Calu3 (cell line): ENCODE measurements at regions not wholly inside any gene's neighbourhood (a gene's known extent, or its start where the extent isn't known, plus 50 kb on each side); places are given as distances from the start of the nearest gene placed in this dataset.

Experiments used
- BruUV-seq: library from RNA; stranded (reverse); fragments of 400-500 nt; replicated peaks from 2 replicates; lab custom pipeline; 2021; lab: Mats Ljungman, UMichigan
- CTCF ChIA-PET: fragments of 300-600 bp; sonication (Branson Sonifier 250); formaldehyde crosslinking; loops from one replicate; lab custom pipeline; 2022; ENCODE audit warnings: antibody characterized with exemption; lab: Charles Lee
- DNase-seq: peaks from one replicate; pipeline ENCODE4 v3.0.0; 2022
- H3K27ac Mint-ChIP-seq: one replicate; pipeline ENCODE4 v1.8.0; 2022; ENCODE audit warnings: mixed read lengths; ENCODE audit not compliant: unreplicated experiment
- H3K27me3 Mint-ChIP-seq: one replicate; pipeline ENCODE4 v1.8.0; 2022; ENCODE audit warnings: mixed read lengths; ENCODE audit not compliant: unreplicated experiment
- H3K36me3 Mint-ChIP-seq: one replicate; pipeline ENCODE4 v1.8.0; 2022; ENCODE audit warnings: mild to moderate bottlenecking, moderate library complexity, mixed read lengths; ENCODE audit not compliant: insufficient read depth, unreplicated experiment
- H3K4me1 Mint-ChIP-seq: one replicate; pipeline ENCODE4 v1.8.0; 2022; ENCODE audit warnings: mild to moderate bottlenecking, low read depth, mixed read lengths; ENCODE audit not compliant: unreplicated experiment
- H3K4me3 Mint-ChIP-seq: one replicate; pipeline ENCODE4 v1.8.0; 2022; ENCODE audit warnings: mild to moderate bottlenecking, low read depth, moderate library complexity, mixed read lengths; ENCODE audit not compliant: unreplicated experiment
- H3K9me3 Mint-ChIP-seq: one replicate; pipeline ENCODE4 v1.8.0; 2022; ENCODE audit warnings: low read depth, mixed read lengths; ENCODE audit not compliant: unreplicated experiment
- CTCF ChIP-seq: fragments of 200-600 bp; IDR thresholded peaks from one replicate; pipeline ENCODE4 v1.8.0; 2022; ENCODE audit warnings: antibody characterized with exemption; ENCODE audit not compliant: unreplicated experiment
- intact Hi-C: fragments of 100-400 bp; cut with micrococcal nuclease; formaldehyde crosslinking; loops from one replicate; pipeline ENCODE4 v1.10.0; 2022; ENCODE audit not compliant: unreplicated experiment

GRCh38 chr11:82462608-82463242 is 270.9 kb downstream of the FAM181B start:
- BruUV-seq, result no TSS peak
- CTCF ChIA-PET, result no interaction called here
- H3K27ac Mint-ChIP-seq, result no peak overlapping the region

DNA sequence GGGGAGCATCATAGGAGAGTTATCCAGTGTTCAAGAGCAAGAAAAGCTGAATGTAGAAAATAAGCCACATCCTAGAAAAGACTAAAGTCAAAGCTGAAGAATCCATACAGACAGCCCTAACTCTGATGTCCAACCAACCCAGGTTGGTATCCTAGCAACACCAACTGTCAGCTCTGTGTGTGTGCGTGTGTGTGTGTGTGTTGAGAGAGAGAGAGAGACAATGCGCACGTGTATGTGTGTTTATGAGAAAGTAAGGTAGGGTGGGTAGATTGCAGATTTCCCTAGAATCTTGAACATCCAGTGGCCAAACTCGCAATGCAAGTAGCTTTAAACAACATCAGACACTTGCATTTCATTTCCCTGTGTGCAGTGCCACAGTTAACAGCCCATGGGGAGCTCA is 274.9 kb downstream of the FAM181B start:
- Mint-ChIP-seq H3K27ac (no peak overlapping the region), H3K27me3 (no peaks in the 10 kb centered on the region), H3K4me1 (no peaks in the 10 kb centered on the region), H3K4me3 (no peak overlapping the region), H3K36me3 (no peaks in the 10 kb centered on the region), H3K9me3 (peaks cover 9% of the 10 kb centered on the region)
- no TSS peak for BruUV-seq
- CTCF ChIA-PET, result no interaction called here
- intact Hi-C loops, result no loop called here
- no peak for TF ChIP-seq CTCF
- DNase-seq, result no peak

More at GRCh38 chr11:82462608-82463242, 270.9 kb downstream of the FAM181B start:
- DNase-seq, result no peak
- no peak overlapping the region for H3K4me3 Mint-ChIP-seq
- intact Hi-C loops, result no loop called here
- H3K4me1 Mint-ChIP-seq, result no peaks in the 10 kb centered on the region
- no peaks in the 10 kb centered on the region for H3K27me3 Mint-ChIP-seq
- TF ChIP-seq CTCF, result no peak
- peaks cover 10% of the 10 kb centered on the region for H3K9me3 Mint-ChIP-seq
- no peaks in the 10 kb centered on the region for H3K36me3 Mint-ChIP-seq

DNA sequence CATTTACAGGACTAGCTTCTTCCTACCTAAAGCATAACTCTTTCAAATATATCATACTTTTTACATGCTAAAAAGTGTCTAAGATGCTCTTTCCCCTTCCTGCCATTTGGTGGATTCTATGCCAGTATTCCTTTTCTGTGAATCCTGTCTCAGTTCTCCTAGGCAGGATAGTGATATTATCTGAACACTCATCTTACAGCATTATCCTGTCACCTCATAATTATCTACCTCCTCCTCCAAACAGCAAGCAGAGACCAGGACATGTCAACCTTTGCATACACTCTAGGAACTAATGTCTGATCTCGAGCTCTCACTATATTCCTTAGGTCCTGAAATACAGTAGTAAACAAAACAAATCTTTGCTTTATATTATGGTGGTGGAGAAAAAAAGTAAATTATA is 275.5 kb downstream of the FAM181B start:
- Mint-ChIP-seq H3K27ac (no peak overlapping the region), H3K9me3 (peaks cover 6% of the 10 kb centered on the region), H3K4me3 (no peak overlapping the region), H3K36me3 (no peaks in the 10 kb centered on the region), H3K27me3 (no peaks in the 10 kb centered on the region), H3K4me1 (no peaks in the 10 kb centered on the region)
- intact Hi-C loops, result no loop called here
- no peak for TF ChIP-seq CTCF
- BruUV-seq, result no TSS peak
- CTCF ChIA-PET, result no interaction called here
- DNase-seq, result no peak

DNA sequence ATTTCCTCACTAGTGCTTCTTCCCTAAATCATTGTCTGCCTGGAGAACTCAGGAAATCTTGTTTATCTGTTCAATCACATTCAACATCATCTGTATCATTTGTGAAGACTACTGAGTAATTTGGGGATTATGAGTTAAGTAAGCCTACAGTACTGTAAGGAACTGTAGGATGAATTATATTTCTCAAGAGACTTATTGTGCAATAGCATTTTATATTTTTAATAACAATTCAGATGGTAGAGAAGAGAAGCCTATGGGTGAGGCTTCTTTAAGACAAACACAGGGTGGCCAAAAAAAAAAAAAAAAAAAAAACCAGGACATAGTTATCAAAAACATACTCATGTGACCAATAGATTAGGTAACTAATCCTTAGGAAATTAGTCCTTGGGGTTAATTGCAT is 282.7 kb downstream of the FAM181B start:
- H3K27me3 Mint-ChIP-seq, result no peaks in the 10 kb centered on the region
- no peak for TF ChIP-seq CTCF
- BruUV-seq, result no TSS peak
- CTCF ChIA-PET, result no interaction called here
- H3K4me3 Mint-ChIP-seq, result no peak overlapping the region
- H3K4me1 Mint-ChIP-seq, result no peaks in the 10 kb centered on the region
- no peaks in the 10 kb centered on the region for H3K36me3 Mint-ChIP-seq
- intact Hi-C loops, result no loop called here
- H3K27ac Mint-ChIP-seq, result no peak overlapping the region
- peaks cover 6% of the 10 kb centered on the region for H3K9me3 Mint-ChIP-seq
- no peak for DNase-seq
